ENCODE measurements at regions not wholly inside any gene's neighbourhood (a gene's known extent, or its start where the extent isn't known, plus 50 kb on each side); places are given as distances from the start of the nearest gene placed in this dataset.
"Not testable (repeated sequence)": the region's sequence is repeated elsewhere in the genome, so short reads cannot be mapped to it uniquely, and the experiment has no call there.

DNA sequence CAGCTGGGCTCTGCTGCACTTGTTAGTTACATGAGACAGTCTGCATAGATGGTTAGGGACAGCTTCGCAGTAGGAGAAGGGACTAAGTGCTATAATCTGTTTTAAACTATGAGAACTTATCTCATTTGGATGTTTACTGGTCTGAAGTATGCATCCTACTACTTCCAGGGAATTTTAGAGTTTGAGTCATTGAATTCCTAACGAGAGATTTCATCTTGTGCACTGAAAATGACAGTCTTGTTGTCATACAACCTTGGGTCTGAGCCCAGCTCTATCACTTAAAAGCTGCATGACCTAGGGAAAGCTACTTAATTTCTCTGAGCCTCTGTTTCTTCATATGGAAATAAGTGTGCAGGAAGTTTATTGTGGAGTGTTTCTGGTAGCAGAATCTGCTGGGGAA lies 78.4 kb downstream of the TRIM43 start:
- no peak for ATAC-seq

DNA sequence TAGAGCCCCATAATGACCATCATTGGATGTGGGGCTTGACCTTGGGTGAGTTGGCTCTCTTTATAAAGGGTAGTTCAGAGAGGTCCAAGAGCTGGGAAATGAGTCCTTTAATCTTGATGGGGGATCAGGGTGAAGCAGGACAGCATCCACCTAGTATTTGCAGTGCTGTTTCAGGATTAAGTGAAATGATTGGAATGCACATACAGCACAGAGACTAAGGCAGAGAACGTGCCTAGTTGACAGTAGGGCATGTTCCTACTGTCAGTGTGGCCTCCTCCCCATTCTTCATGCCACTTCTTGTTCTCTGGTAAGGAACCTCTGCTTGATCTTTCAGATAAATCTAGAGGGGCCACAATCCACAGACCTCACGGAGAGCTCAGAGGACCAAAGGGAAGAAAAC lies 78.9 kb downstream of the TRIM43 start:
- H3K4me3 ChIP-seq, result no peak overlapping the region
- H3K4me1 ChIP-seq (ENCODE audit: low read depth), result peaks cover 3% of the 10 kb centered on the region
- TF ChIP-seq, protein P1, sequence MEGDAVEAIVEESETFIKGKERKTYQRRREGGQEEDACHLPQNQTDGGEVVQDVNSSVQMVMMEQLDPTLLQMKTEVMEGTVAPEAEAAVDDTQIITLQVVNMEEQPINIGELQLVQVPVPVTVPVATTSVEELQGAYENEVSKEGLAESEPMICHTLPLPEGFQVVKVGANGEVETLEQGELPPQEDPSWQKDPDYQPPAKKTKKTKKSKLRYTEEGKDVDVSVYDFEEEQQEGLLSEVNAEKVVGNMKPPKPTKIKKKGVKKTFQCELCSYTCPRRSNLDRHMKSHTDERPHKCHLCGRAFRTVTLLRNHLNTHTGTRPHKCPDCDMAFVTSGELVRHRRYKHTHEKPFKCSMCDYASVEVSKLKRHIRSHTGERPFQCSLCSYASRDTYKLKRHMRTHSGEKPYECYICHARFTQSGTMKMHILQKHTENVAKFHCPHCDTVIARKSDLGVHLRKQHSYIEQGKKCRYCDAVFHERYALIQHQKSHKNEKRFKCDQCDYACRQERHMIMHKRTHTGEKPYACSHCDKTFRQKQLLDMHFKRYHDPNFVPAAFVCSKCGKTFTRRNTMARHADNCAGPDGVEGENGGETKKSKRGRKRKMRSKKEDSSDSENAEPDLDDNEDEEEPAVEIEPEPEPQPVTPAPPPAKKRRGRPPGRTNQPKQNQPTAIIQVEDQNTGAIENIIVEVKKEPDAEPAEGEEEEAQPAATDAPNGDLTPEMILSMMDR (IDR thresholded peaks at IDR 0.05), result no peak
- DNase-seq (no peak), ATAC-seq (no peak)
- intact Hi-C loops (cut with DNase I, micrococcal nuclease), result no loop called here
- H3K9me3 ChIP-seq, result no peaks in the 10 kb centered on the region
- H3K36me3 ChIP-seq (ENCODE audit: low read depth), result no peaks in the 10 kb centered on the region

More for the DNA sequence above, 78.4 kb downstream of the TRIM43 start:
- H3K36me3 ChIP-seq (ENCODE audit: low read depth), result no peaks in the 10 kb centered on the region
- TF ChIP-seq, protein P1 (IDR thresholded peaks at IDR 0.05), result no peak
- H3K4me3 ChIP-seq, result no peak overlapping the region
- intact Hi-C loops (cut with DNase I, micrococcal nuclease), result no loop called here
- H3K9me3 ChIP-seq, result no peaks in the 10 kb centered on the region
- no peak for DNase-seq
- peaks cover 3% of the 10 kb centered on the region for H3K4me1 ChIP-seq (ENCODE audit: low read depth)

DNA sequence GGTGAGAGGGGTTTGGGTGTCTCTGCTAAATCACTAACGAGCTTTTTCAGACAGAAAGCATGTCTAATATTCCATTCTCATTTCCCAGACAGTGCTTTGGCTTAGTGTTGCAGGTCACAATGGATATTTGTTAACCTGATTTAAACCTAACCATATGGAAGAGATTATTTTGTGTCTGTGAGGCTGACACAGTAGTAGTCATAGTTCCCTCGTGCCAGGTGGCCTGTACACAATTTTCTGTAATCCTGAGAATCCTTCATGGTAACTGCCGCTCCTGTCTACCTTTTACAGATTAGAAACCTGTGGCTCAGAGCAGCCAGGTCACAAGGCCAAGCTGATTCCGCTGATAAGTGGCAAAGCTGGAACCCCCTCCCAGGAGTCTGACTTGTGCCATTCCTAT lies 79.4 kb downstream of the TRIM43 start:
- not testable (repeated sequence) for H3K9me3 ChIP-seq; H3K4me1 ChIP-seq (ENCODE audit: low read depth)

DNA sequence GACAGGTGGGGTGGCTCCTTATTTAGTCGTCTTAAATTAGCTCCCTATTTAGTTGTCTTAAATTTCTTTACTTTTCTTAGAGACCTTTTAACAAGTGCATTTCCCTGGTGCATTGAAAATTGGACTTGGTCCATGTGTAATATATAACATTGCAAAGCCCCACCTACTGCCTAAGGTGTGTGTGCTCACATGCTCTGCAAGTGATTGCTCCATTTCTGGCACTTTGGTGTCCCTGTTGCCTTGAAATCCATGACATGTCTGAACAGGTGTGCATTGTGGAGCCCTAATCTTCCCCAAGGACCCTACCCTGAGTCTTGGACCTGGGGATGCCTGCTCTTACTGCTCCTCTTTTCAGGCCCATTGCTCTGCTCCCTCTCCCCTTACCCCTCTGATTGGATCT lies 80.2 kb downstream of the TRIM43 start:
- H3K36me3 ChIP-seq (ENCODE audit: low read depth); H3K9me3 ChIP-seq; intact Hi-C loops (cut with DNase I, micrococcal nuclease); H3K4me1 ChIP-seq (ENCODE audit: low read depth); DNase-seq; H3K4me3 ChIP-seq: not testable (repeated sequence)
- peak; percentile 81 for ATAC-seq

More for the DNA sequence above, 79.4 kb downstream of the TRIM43 start:
- DNase-seq; H3K36me3 ChIP-seq (ENCODE audit: low read depth); intact Hi-C loops (cut with DNase I, micrococcal nuclease); ATAC-seq; H3K4me3 ChIP-seq: not testable (repeated sequence)

DNA sequence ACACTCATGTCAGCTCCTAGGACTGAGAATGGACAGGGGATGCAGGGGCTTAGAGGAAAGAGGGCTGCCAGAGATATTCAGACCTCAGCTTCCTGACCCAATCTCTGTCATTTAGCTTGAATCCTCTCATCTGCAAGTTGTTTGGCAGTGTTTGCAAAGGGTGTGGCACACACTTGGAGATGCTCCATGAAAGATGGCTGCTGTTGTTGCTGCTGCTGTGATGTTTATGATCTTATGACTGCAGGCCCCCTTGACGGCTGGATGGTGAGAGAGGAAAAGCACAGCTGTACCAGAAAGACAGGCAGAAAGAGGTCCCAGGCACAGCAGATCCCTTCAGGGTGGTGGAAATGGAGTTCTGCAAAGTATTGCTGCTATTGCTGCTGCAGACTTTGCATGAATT lies 80.7 kb downstream of the TRIM43 start:
- intact Hi-C loops (cut with DNase I, micrococcal nuclease); DNase-seq; H3K4me3 ChIP-seq; H3K4me1 ChIP-seq (ENCODE audit: low read depth); H3K9me3 ChIP-seq; H3K36me3 ChIP-seq (ENCODE audit: low read depth): not testable (repeated sequence)
- peak; percentile 56 for ATAC-seq

DNA sequence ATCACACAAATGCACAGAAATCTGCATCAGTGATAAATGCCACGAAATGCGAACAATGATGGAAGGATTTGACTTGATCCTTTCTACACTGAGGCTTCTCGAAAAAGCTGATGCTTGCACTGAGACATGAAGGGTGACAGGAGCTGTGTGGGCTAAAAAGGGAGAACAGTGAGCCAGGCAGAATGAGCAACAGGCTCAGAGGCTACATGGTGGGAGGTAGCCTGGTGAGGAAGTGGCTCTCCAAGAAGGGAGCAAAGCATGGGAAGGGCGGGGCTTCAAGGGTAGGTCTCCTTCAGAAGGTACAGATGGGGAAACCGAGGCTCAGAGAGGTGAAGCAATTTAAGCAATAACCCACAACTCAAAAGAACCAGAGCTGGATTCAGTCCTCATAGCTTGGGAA lies 82.4 kb downstream of the TRIM43 start:
- DNase-seq (no peak), ATAC-seq (no peak)
- Histone ChIP-seq H3K4me1 (ENCODE audit: low read depth) (peaks cover 3% of the 10 kb centered on the region), H3K9me3 (no peaks in the 10 kb centered on the region), H3K36me3 (ENCODE audit: low read depth) (no peaks in the 10 kb centered on the region), H3K4me3 (no peak overlapping the region)
- intact Hi-C loops (cut with DNase I, micrococcal nuclease), result no loop called here
- TF ChIP-seq, protein P1 (IDR thresholded peaks at IDR 0.05), result no peak

DNA sequence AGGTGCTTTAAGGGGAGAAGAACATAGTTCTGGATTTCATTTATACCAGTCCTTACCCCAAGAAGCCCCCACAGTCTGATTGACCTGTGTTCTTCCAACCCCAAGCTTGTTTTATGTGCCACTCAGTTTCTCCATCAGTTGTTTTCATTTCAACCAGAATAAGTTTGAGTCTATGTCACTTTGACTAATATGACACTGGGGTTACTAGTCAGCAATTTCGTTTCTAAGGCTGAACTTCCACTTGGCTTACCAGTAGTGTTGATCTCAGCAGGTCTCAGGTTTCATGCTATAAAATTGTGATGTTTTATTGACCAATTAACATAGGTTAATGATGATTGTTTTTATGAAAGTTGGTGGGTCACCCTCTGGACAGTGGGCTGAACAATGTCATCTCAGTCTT lies 84.8 kb downstream of the TRIM43 start:
- H3K4me3 ChIP-seq; intact Hi-C loops (cut with DNase I, micrococcal nuclease); ATAC-seq: not testable (repeated sequence)

DNA sequence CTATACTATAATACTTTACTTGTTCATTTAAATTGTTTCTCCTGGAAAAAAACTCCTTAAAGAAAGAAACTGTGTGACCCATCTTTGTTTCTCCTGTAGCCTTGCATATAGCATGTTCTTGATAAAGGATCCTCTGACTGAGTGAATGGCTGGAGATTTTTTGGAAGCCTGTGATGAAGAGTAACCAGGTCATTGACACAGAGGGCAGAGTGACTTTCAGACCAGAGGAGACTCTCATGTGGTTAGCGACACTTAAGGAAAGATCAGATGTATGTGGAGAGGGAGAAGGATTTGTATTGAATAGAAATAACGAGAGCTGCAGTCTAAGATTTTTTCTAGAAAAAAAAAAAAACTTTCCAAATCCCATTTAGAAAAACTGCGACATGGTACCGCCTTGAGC lies 85.5 kb downstream of the TRIM43 start:
- H3K36me3 ChIP-seq (ENCODE audit: low read depth), result no peaks in the 10 kb centered on the region
- TF ChIP-seq, protein P1 (IDR thresholded peaks at IDR 0.05), result no peak
- no peak for ATAC-seq
- no peak for DNase-seq
- intact Hi-C loops (cut with DNase I, micrococcal nuclease), result no loop called here
- no peak overlapping the region for H3K4me3 ChIP-seq
- no peaks in the 10 kb centered on the region for H3K9me3 ChIP-seq
- H3K4me1 ChIP-seq (ENCODE audit: low read depth), result no peaks in the 10 kb centered on the region

More for the DNA sequence above, 84.8 kb downstream of the TRIM43 start:
- not testable (repeated sequence) for H3K9me3 ChIP-seq; DNase-seq; H3K36me3 ChIP-seq (ENCODE audit: low read depth); H3K4me1 ChIP-seq (ENCODE audit: low read depth)

DNA sequence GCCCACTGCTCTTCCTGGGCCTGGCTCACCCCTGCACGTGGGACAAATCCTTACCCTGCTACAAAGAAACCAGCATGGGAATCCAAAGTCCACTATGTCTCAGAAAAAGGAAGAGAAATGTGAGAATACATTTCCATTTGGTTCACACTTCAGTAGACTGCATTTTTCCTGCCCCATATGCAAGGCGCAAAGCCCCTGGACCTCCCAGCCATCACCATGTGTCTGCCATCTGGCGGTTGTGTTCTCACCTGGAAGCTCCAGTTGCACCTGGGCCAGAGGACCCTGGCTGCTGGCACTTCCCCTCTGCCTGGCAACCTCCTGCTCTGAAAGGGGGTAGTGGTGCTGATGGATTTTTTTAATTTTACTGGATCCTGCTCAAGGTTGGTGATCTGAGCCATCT lies 86.0 kb downstream of the TRIM43 start:
- H3K36me3 ChIP-seq (ENCODE audit: low read depth); ATAC-seq; H3K4me3 ChIP-seq; DNase-seq; H3K9me3 ChIP-seq; H3K4me1 ChIP-seq (ENCODE audit: low read depth); intact Hi-C loops (cut with DNase I, micrococcal nuclease): not testable (repeated sequence)

DNA sequence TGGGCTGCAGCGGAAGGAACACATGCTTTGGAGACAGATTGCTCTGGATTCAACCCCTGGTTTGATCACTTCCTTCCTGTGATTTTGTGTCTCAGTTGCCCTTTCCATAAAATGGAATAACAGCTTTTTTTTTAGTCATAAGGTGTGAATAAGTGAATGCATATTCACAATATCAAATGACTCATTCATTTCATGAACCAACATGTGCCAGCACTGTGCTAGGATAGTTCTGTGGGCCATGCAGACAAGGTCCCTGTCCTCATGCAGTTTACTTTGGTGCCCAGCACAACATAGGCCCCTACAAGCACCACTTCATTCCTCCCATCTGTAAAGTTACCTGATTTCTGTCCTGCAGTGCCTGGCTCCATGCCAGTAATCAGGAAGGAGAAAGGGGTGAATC lies 89.4 kb downstream of the TRIM43 start:
- intact Hi-C loops (cut with DNase I, micrococcal nuclease); H3K4me3 ChIP-seq; DNase-seq; ATAC-seq; H3K4me1 ChIP-seq (ENCODE audit: low read depth); H3K9me3 ChIP-seq; H3K36me3 ChIP-seq (ENCODE audit: low read depth): not testable (repeated sequence)

DNA sequence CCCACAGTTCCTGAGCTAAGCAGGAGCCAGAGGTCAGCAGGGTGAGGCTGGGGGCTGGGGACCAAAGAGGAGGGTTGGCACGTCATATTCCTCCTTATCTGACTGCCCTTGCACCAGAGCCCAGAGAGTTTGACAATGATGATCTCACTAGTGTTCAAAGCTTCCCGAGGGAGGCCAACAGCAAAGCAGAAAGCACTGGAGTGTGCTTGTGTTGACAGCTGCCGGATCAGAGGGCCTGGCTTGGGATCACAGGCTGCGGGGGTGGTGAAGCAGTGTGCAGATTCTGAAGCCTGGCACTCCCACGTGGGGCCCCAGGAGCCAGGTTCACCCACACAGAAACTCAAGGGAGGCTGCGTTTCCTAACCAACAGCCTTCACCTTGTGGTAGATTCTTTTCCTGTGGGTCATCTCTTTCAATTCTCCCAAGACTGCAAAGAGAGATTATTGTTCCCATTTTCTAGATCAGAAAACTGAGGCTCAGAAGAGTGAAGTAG lies 89.8 kb downstream of the TRIM43 start:
- H3K4me1 ChIP-seq (ENCODE audit: low read depth); H3K36me3 ChIP-seq (ENCODE audit: low read depth); intact Hi-C loops (cut with DNase I, micrococcal nuclease); ATAC-seq; DNase-seq; H3K9me3 ChIP-seq; H3K4me3 ChIP-seq: not testable (repeated sequence)

Measured in mucosa of descending colon (tissue), 3 donors.